ENCODE measurements at regions not wholly inside any gene's neighbourhood (a gene's known extent, or its start where the extent isn't known, plus 50 kb on each side); places are given as distances from the start of the nearest gene placed in this dataset.
"Not testable (repeated sequence)": the region's sequence is repeated elsewhere in the genome, so short reads cannot be mapped to it uniquely, and the experiment has no call there.

GRCh38 chr12:17017402-17017801, 411.4 kb upstream of the LMO3 start:
- H3K27me3 Mint-ChIP-seq (ENCODE audit: low read depth), result no peaks in the 10 kb centered on the region
- no peak overlapping the region for H3K27ac Mint-ChIP-seq (ENCODE audit: unreplicated experiment)
- no peak overlapping the region for H3K4me3 Mint-ChIP-seq (ENCODE audit: unreplicated experiment)
- no peak for DNase-seq (ENCODE audit: low spot score)
- no peak for TF ChIP-seq CTCF (IDR thresholded peaks at IDR 0.05)
- H3K9me3 Mint-ChIP-seq (ENCODE audit: low read depth), result peaks cover 4% of the 10 kb centered on the region
- no peaks in the 10 kb centered on the region for H3K4me1 Mint-ChIP-seq (ENCODE audit: low read depth)
- no peaks in the 10 kb centered on the region for H3K36me3 Mint-ChIP-seq (ENCODE audit: low read depth)

- H3K4me1 Mint-ChIP-seq (ENCODE audit: low read depth), result no peaks in the 10 kb centered on the region
- DNase-seq (ENCODE audit: low spot score), result no peak
- H3K9me3 Mint-ChIP-seq (ENCODE audit: low read depth), result peaks cover 4% of the 10 kb centered on the region
- H3K36me3 Mint-ChIP-seq (ENCODE audit: low read depth), result no peaks in the 10 kb centered on the region
- no peak for TF ChIP-seq CTCF (IDR thresholded peaks at IDR 0.05)
- H3K27me3 Mint-ChIP-seq (ENCODE audit: low read depth), result no peaks in the 10 kb centered on the region
- H3K27ac Mint-ChIP-seq (ENCODE audit: unreplicated experiment), result no peak overlapping the region
- no peak overlapping the region for H3K4me3 Mint-ChIP-seq (ENCODE audit: unreplicated experiment)
These were observed 410.3 kb upstream of the LMO3 start for GRCh38 chr12:17016116-17016864.

- peaks cover 4% of the 10 kb centered on the region for H3K9me3 Mint-ChIP-seq (ENCODE audit: low read depth)
- H3K27ac Mint-ChIP-seq (ENCODE audit: unreplicated experiment), result no peak overlapping the region
- no peak overlapping the region for H3K4me3 Mint-ChIP-seq (ENCODE audit: unreplicated experiment)
- H3K36me3 Mint-ChIP-seq (ENCODE audit: low read depth), result no peaks in the 10 kb centered on the region
- no peak for TF ChIP-seq CTCF (IDR thresholded peaks at IDR 0.05)
- no peaks in the 10 kb centered on the region for H3K27me3 Mint-ChIP-seq (ENCODE audit: low read depth)
- no peaks in the 10 kb centered on the region for H3K4me1 Mint-ChIP-seq (ENCODE audit: low read depth)
- DNase-seq (ENCODE audit: low spot score), result no peak
These were observed 409.5 kb upstream of the LMO3 start for GRCh38 chr12:17015501-17015900.

GRCh38 chr12:17007442-17008040, 401.6 kb upstream of the LMO3 start:
- not testable (repeated sequence) for H3K27me3 Mint-ChIP-seq (ENCODE audit: low read depth); H3K36me3 Mint-ChIP-seq (ENCODE audit: low read depth); H3K9me3 Mint-ChIP-seq (ENCODE audit: low read depth); H3K27ac Mint-ChIP-seq (ENCODE audit: unreplicated experiment); H3K4me3 Mint-ChIP-seq (ENCODE audit: unreplicated experiment); DNase-seq (ENCODE audit: low spot score); H3K4me1 Mint-ChIP-seq (ENCODE audit: low read depth)

- not testable (repeated sequence) for H3K4me3 Mint-ChIP-seq (ENCODE audit: unreplicated experiment); DNase-seq (ENCODE audit: low spot score); H3K27ac Mint-ChIP-seq (ENCODE audit: unreplicated experiment); H3K27me3 Mint-ChIP-seq (ENCODE audit: low read depth); H3K4me1 Mint-ChIP-seq (ENCODE audit: low read depth); H3K36me3 Mint-ChIP-seq (ENCODE audit: low read depth)
- peaks cover 15% of the 10 kb centered on the region for H3K9me3 Mint-ChIP-seq (ENCODE audit: low read depth)
These were observed 392.6 kb upstream of the LMO3 start for GRCh38 chr12:16998538-16998937.

- Mint-ChIP-seq H3K27me3 (ENCODE audit: low read depth) (no peaks in the 10 kb centered on the region), H3K9me3 (ENCODE audit: low read depth) (peaks cover 17% of the 10 kb centered on the region), H3K27ac (ENCODE audit: unreplicated experiment) (no peak overlapping the region), H3K36me3 (ENCODE audit: low read depth) (no peaks in the 10 kb centered on the region), H3K4me1 (ENCODE audit: low read depth) (no peaks in the 10 kb centered on the region), H3K4me3 (ENCODE audit: unreplicated experiment) (no peak overlapping the region)
- DNase-seq (ENCODE audit: low spot score), result no peak
- no peak for TF ChIP-seq CTCF (IDR thresholded peaks at IDR 0.05)
These were observed 378.5 kb upstream of the LMO3 start for GRCh38 chr12:16984484-16984883.
